Jurkat, Clone E6-1 (cell line): ENCODE measurements at regions not wholly inside any gene's neighbourhood (a gene's known extent, or its start where the extent isn't known, plus 50 kb on each side); places are given as distances from the start of the nearest gene placed in this dataset.

Source experiments
- DNase-seq: peaks from one replicate; pipeline ENCODE4 v3.0.0-alpha.2; 2011; ENCODE audit warnings: low read depth, low spot score
- H3K4me3 ChIP-seq: 2 replicates; pipeline ENCODE4 v1.5.1; 2011; ENCODE audit warnings: mild to moderate bottlenecking, low read length, control low read depth, moderate library complexity

DNA sequence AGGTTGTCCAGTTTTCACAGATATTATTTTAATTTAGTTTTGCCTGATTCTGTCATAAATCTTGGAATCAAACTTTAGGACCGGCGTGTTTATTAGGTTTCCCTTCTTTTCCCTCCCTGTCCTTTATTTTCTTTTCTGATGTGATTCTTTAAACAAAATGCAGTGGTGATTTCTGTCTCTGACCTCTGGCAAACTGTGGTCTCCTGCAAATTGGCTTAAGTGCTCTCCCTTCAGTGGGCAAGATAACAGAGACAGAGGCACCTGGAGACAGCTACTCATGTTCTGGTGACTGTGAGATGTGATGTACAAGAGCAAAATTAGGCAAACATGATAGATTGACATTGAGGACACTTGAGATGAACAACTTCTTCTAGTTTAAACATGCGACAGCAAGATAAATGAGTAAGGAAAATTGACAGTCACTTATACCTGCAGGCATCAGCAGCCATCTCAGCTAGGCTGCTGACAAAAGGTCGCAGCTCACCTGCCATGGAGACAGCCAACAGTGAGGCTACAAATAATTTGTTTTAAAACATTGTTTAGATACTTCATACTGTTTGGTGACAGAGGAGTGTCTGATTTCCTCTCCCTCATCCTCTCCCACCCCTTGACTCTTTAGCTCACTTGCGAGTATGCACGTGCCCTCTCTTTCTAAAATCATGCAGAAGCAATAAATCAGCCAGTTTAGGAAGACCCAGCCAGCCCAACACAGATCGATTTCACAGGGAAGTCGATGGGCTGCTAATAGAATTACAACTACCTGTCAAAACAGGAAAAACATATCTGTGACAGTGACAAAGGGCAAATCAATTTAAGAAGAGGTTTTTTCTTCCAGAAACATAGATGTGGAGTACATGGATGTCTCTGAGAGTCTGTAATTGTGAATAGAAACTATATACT is 63.4 kb upstream of the MAP3K7 start:
- H3K4me3 ChIP-seq = no peak overlapping the region
- DNase-seq = no peak

GRCh38 chr6:90648873-90649272 is 62.0 kb upstream of the MAP3K7 start:
- H3K4me3 ChIP-seq = no peak overlapping the region
- DNase-seq = no peak

GRCh38 chr6:90646940-90647339 is 60.1 kb upstream of the MAP3K7 start:
- H3K4me3 ChIP-seq = no peak overlapping the region
- no peak for DNase-seq

- DNase-seq = no peak
- no peak overlapping the region for H3K4me3 ChIP-seq
Measured at GRCh38 chr6:90645634-90646033, 58.8 kb upstream of the MAP3K7 start.

GRCh38 chr6:90644492-90644891 is 57.6 kb upstream of the MAP3K7 start:
- H3K4me3 ChIP-seq = no peak overlapping the region
- no peak for DNase-seq

GRCh38 chr6:90643381-90643780 is 56.5 kb upstream of the MAP3K7 start:
- DNase-seq = peak; percentile 66
- no peak overlapping the region for H3K4me3 ChIP-seq

DNA sequence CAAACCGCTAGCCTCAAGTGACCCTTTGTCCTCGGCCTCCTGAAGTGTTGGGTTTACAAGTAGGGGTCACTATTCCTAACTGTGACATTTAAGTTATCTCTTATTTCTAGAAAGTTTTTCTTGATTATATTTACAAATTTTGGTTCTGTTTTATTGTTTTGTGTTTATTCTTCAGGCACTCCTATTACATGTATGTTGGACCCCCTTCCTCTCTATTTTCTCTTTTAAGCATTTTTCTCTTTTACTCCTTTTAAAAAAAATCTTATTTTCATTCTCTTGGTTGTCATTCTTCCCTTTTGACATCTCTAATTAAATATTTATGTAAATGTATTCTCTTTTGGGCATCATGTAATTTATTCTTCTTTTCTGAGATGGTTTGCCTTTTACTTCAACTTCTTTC is 50.4 kb upstream of the MAP3K7 start:
- H3K4me3 ChIP-seq = no peak overlapping the region
- DNase-seq = no peak
